Adrenal gland (tissue), 9 donors: ENCODE measurements at regions not wholly inside any gene's neighbourhood (a gene's known extent, or its start where the extent isn't known, plus 50 kb on each side); places are given as distances from the start of the nearest gene placed in this dataset.

Experiments
- DNase-seq, 7 donors: peaks; one replicate each; pipeline ENCODE4 v3.0.0-alpha.2; 2019 to 2020
- H3K27ac ChIP-seq, 5 donors: fragments of 200-600 bp; sonication (generic) in 4 of 5; 1 replicate in 3 of 5; 2 replicates in 2 of 5; pipeline versions ENCODE4 v1.5.1 to v1.8.0; 2016 to 2020; ENCODE audit warnings: mild to moderate bottlenecking in 1 of 5
- H3K27me3 ChIP-seq: fragments of 200-600 bp; 2 replicates; pipeline ENCODE4 v1.8.0; 2021
- H3K36me3 ChIP-seq, 2 donors: fragments of 200-600 bp; replicated peaks in 1 of 2; 1 replicate in 1 of 2; 2 replicates in 1 of 2; pipeline versions ENCODE4 v1.5.1 to v1.8.0; 2018 to 2022
- H3K4me1 ChIP-seq, 2 donors: fragments of 200-600 bp; replicated peaks in 1 of 2; 1 replicate in 1 of 2; 2 replicates in 1 of 2; pipeline versions ENCODE4 v1.5.1 to v1.8.0; 2018 to 2021
- H3K4me3 ChIP-seq, 4 donors: fragments of 200-600 bp; sonication (generic) in 3 of 4; one replicate each; pipeline ENCODE4 v1.5.1; 2016 to 2018
- H3K9me3 ChIP-seq, 3 donors: fragments of 200-600 bp; sonication (generic) in 1 of 3; replicated peaks in 1 of 3; 1 replicate in 2 of 3; 2 replicates in 1 of 3; pipeline versions ENCODE4 v1.5.1 to v1.8.0; 2016 to 2021
- POLR2A ChIP-seq, 2 donors: fragments of 450-650 bp; IDR thresholded peaks; one replicate each; pipeline ENCODE4 v1.6.1; 2017; ENCODE audit warnings: antibody characterized with exemption in 2 of 2, mild to moderate bottlenecking in 2 of 2, moderate library complexity in 1 of 2
- WGBS, 4 donors: extraction: QIAGEN DNeasy Blood & Tissue Kit in 2 of 4; methylation state at CpG; one replicate each; pipeline versions ENCODE4 v1.1.5 to v1.1.7; 2013 to 2017; 5-methylcytosine and 5-hydroxymethylcytosine counted together
- intact Hi-C, 2 donors: fragments of 100-400 bp; cut with DNase I; formaldehyde crosslinking; loops; one replicate each; pipeline versions ENCODE4 v1.14.1 to v1.15.0; 2022 to 2023
- TF ChIP-seq, protein P1 (sequence below), 6 experiments: fragments of 450-650 bp in 4 of 6; fragments of 200-600 bp in 2 of 6; sonication (generic) in 1 of 6; IDR thresholded peaks; 1 replicate in 5 of 6; 2 replicates in 1 of 6; pipeline versions ENCODE4 v1.5.1 to v1.8.0; 2016 to 2021; ENCODE audit warnings: antibody characterized with exemption in 6 of 6, mild to moderate bottlenecking in 2 of 6, moderate library complexity in 1 of 6
- donor health status: healthy with polysubstance abuse.
- donor health status: Bipolar disorder and iron deficiency.
- donor health status: DM: yes; HTN: yes; CAD: no.
- donor health status: DM: no; HTN: no; CAD: no.
- donor health status: DM: no; HTN: no; CAD: no.

DNA sequence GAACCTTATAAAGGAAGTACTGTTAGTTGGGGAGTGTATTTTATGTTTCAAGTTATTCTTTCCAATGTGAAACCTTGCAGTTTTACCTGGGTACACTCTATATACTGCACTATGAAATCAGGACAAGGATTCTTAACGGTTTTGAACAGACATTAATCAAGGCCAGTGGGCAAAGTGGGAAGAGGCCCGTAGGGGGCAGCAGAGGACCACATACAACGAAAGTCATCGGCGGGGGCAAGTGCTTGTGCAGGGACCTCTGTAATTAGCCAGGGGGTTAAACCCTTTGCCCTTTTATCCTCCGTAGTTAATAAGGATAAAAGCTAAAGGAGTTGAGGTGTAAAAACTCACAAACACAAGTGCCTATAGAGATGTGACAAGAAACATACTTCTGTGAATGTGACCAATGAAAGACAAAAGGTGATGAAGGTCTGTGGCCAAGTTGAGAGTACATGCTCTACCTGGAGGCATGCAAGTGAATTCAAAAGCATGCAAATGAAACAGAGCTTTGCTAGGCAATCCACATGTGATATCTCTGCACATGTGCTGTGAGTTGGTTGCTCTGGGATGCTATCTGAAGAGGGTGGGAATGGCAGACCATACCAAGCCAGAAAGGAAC, 392.7 kb upstream of the MAN1A1 start:
- TF ChIP-seq, protein P1, sequence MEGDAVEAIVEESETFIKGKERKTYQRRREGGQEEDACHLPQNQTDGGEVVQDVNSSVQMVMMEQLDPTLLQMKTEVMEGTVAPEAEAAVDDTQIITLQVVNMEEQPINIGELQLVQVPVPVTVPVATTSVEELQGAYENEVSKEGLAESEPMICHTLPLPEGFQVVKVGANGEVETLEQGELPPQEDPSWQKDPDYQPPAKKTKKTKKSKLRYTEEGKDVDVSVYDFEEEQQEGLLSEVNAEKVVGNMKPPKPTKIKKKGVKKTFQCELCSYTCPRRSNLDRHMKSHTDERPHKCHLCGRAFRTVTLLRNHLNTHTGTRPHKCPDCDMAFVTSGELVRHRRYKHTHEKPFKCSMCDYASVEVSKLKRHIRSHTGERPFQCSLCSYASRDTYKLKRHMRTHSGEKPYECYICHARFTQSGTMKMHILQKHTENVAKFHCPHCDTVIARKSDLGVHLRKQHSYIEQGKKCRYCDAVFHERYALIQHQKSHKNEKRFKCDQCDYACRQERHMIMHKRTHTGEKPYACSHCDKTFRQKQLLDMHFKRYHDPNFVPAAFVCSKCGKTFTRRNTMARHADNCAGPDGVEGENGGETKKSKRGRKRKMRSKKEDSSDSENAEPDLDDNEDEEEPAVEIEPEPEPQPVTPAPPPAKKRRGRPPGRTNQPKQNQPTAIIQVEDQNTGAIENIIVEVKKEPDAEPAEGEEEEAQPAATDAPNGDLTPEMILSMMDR (IDR thresholded peaks at IDR 0.05): peak; percentile 59 to 85 (median 76)
- TF ChIP-seq POLR2A (IDR thresholded peaks at IDR 0.05): no peak
- intact Hi-C loops: loop anchor here in 1 of 2 donors (10.0 kb wide), 1 partner anchor 1083 kb away; no protein-coding TSS in a partner anchor
- Histone ChIP-seq H3K9me3 (no peaks in the 10 kb centered on the region), H3K27ac (no peak overlapping the region), H3K27me3 (no peaks in the 10 kb centered on the region), H3K36me3 (no peaks in the 10 kb centered on the region), H3K4me3 (no peak overlapping the region), H3K4me1 (no peaks in the 10 kb centered on the region)
- DNase-seq: peak; percentile 45 to 82 (median 69)
- WGBS, 4 donors: 7 to 17% (median 13%) methylated on average over 6 of the region's 6 CpGs

DNA sequence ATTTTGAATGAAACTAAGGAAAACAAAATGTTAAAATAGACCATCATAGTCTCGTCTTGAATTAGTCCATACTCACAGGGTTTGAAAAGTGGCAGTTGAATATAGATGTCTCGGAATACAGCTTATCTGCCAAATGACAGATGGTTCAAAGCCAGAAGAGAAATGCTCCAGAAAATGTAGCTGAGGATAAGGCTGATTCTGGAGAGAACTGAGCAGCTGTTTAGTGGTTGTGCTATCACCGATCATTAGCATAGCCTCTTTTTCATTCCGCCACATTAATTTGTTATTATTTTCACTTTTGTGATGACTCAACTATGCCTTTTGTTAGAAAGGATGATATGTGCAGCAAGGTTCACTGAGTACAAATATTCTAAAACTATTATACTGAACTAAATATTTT, 390.2 kb upstream of the MAN1A1 start:
- intact Hi-C loops: loop anchor here in 1 of 2 donors (10.0 kb wide), 1 partner anchor 1085 kb away; no protein-coding TSS in a partner anchor
- H3K36me3 ChIP-seq: no peaks in the 10 kb centered on the region
- no peak overlapping the region for H3K27ac ChIP-seq
- H3K9me3 ChIP-seq: no peaks in the 10 kb centered on the region
- no peak for DNase-seq
- TF ChIP-seq, protein P1 (IDR thresholded peaks at IDR 0.05): no peak
- no peak for TF ChIP-seq POLR2A (IDR thresholded peaks at IDR 0.05)
- 63 to 75% (median 69%) methylated on average over 4 of the region's 4 CpGs for WGBS, 4 donors
- no peaks in the 10 kb centered on the region for H3K4me1 ChIP-seq
- no peak overlapping the region for H3K4me3 ChIP-seq
- no peaks in the 10 kb centered on the region for H3K27me3 ChIP-seq

DNA sequence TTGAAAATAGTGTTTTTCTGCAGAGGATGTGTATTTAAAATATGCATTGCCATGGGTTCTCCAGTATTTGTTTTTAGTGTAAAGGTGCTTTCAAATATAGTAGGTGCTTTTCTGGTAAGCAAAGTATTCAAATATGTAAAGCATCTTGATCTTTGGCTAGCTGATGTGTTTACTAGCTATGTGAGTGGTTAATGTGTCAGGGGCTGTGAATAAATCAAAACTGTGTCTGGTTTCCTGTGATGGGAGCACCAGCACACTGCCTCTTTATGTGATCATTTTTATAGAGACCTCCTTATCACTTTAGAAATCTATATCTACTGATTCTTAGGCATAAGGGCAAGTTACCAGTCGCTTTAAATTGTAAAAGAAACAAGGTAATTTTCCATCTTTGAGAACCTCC, 388.9 kb upstream of the MAN1A1 start:
- no peak overlapping the region for H3K4me3 ChIP-seq
- DNase-seq: no peak
- no peaks in the 10 kb centered on the region for H3K9me3 ChIP-seq
- no peaks in the 10 kb centered on the region for H3K27me3 ChIP-seq
- TF ChIP-seq POLR2A (IDR thresholded peaks at IDR 0.05): no peak
- TF ChIP-seq, protein P1 (IDR thresholded peaks at IDR 0.05): no peak
- H3K27ac ChIP-seq: no peak overlapping the region
- no peaks in the 10 kb centered on the region for H3K36me3 ChIP-seq
- intact Hi-C loops: no loop called here
- H3K4me1 ChIP-seq: no peaks in the 10 kb centered on the region
- 70 to 87% (median 76%) methylated on average over 1 of the region's 1 CpG for WGBS, 4 donors

DNA sequence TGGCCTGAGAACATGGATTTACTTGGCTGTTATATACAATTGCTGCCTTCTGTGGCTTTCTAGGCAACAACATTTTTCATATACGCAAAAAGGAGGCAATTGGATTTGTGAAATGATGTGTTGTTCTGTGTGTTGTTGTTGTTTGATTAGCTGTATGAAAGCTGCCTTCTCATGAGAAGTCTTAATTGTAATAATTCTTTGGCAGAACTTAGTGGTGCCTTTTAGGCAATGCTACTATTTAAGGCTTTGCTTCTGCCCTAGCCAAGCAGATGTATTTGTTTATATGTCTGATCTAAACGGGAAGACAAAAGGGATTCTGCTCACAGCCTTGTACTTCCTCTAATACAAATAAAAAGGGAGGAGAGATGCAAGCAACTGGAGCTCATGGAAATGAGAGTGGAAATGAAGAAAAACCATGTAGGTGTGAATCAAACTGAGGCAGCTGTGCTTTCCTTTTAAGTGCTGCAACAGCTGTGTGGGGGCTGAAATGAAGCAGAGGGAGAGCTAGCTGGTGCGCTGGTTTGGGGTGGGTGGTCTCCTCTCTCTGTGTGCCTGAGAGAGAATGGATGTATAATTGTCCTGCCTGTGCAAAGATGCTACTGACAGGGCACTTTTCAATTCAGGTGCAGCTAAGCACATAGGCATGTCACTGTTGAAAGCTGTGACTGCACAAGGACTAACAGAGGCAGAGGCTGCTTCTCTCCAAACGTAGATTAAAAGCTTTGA, 386.9 kb upstream of the MAN1A1 start:
- Histone ChIP-seq H3K4me3 (no peak overlapping the region), H3K27ac (no peak overlapping the region), H3K4me1 (no peaks in the 10 kb centered on the region), H3K36me3 (no peaks in the 10 kb centered on the region), H3K9me3 (no peaks in the 10 kb centered on the region), H3K27me3 (no peaks in the 10 kb centered on the region)
- TF ChIP-seq POLR2A (IDR thresholded peaks at IDR 0.05): no peak
- TF ChIP-seq, protein P1 (IDR thresholded peaks at IDR 0.05): no peak
- DNase-seq: no peak
- 59 to 65% (median 64%) methylated on average over 4 of the region's 4 CpGs for WGBS, 4 donors
- intact Hi-C loops: no loop called here
